ENCODE measurements at regions not wholly inside any gene's neighbourhood (a gene's known extent, or its start where the extent isn't known, plus 50 kb on each side); places are given as distances from the start of the nearest gene placed in this dataset.

DNA sequence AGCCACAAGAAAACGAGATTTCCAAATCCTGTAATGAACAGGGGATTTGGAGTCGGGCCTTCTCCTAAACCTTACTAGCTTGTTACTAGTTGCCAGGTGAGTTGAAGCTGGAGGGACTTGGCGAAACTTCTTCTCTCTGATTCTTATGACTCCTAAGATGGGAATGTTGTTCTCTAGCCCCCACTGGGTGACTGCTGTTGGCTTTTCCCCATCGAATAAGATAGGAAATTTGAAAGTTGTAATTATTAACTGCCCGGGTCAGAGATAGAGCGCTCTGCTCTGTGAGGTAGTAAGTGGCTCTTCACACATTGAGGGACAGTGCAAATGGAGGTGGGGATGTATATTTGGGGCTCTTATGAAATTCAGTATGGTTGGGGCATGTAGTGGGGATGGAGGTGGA is 111.2 kb upstream of the MBNL2 start:
- DNase-seq: no peak

DNA sequence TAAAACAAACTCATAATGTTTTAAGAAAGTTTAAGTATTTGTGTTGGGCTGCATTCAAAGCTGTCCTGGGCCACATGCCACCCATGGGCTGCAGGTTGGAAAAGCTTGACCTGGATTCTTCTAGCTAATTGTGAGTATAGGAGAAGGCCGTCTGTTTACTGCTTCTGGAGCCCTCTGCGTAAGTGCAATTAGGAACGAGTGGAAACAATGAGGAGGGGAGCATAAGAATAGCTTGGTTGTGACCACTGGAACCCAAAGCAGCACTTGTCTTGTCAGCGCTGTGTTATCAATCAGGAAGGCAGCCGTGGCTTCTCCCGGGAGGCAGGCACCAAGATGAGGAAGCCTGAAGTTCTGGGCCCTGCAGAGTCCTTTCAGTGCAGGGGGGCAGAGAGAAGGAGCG is 110.4 kb upstream of the MBNL2 start:
- no peak for DNase-seq

DNA sequence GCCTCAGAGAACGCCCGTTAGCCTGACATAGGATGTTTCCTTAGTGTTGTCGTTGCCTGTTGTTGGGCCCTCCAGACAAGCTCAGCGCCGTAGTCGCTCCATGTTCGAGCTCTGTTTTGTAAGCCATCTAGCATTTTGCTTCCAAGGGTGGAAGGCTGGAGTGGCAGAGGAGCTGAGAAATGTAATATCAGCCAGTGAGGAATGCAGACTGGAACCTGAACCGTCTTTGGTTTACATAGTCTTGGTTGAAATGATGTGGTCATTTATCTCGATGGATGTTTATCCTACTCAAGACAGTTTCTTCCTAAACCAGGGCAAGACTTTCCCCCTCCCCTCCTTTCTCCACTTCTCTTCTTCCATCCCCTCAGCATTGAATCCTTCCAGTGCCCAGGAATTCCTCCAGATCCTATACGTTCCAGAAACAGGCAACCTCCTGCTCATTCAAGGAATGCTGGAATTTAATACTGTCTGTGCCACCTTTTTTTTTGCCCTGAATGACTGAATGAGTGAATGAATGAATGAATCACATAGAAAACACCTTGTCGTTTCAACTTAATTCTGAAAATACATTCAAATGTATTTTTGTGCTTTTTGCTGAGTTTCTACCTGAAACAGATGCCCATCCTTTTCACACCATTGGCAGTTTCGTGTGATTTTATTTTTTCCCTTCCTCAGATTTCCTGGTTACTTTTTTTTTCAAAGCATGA is 109.5 kb upstream of the MBNL2 start:
- no peak for DNase-seq

DNA sequence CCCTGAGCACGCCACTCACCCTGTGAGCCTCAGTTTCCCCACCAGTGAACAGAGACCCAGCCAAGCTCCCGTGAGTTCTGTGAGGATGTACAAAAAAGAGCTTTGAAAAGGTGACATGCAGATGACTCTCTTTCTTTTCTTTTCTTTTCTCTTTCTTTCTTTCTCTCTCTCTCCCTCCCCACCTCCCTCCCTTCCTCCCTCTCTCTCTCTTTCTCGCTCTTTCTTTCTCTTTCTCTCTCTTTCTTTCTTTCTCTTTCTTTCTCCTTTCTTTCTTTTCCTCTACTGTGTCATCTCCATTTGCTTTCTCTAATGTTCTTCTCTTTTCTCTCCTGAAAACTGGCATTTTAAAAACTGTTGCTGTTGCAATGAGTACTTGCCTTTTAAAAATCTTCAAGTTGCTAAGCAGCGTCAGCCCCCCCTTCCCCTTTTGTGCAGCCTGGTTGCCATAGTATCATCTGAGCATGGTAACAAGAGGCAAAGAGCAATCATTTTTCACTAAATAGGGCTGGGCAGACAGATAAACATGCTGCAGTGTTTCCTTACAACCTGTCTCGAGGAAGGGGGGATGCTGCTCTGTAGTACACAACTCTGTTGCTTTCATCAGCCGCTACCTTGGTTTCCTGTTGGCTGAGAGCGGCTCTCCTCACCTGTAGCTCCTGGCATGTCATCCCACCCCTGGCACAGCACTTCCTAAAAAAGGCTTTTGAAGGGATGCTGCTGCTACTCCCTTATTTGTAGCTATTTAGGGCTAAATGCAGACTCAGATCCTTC is 108.7 kb upstream of the MBNL2 start:
- peak in 26 of 56 donors; percentile 4 to 81 (median 26) for DNase-seq

DNA sequence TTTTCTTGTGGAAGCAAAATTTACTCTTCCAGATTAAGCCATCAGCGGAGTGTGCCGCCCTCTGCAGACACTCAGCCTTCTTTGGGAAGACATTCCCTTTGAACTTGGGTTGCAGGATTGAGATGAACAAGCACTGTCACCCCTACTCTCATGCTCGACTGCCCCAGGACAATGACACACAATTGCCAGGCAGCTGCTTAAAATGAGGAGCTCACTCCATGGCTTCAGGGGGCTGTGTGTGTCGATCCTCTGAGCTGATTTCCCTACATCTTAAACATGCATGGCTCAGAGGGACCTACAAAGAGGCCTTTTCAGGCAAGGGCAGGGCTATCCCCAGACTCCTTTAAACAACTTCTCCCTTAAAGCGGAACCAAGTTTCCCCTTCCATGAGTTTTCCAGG is 107.5 kb upstream of the MBNL2 start:
- DNase-seq: peak in 4 of 56 donors; percentile 19 to 47 (median 26)

DNA sequence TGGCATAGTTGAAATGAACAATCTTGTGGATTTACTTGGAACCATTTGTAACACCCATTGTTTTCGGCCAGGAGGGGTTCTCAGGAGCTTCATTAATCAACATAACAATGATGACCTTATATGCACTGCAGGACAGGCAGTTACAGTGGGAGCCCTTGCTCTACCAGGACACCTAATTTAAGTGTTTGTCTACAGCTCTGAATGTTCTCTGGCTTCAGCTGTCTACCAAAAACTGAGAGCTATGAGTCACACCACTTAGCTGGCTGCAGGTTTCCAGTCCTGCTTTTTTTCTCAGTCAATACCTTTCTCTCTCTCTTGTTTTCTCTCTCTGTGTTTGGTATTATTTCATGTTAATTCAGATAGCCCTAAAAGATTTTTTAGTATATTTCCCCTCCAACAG is 105.4 kb upstream of the MBNL2 start:
- DNase-seq: peak in 1 of 56 donors; percentile 10

DNA sequence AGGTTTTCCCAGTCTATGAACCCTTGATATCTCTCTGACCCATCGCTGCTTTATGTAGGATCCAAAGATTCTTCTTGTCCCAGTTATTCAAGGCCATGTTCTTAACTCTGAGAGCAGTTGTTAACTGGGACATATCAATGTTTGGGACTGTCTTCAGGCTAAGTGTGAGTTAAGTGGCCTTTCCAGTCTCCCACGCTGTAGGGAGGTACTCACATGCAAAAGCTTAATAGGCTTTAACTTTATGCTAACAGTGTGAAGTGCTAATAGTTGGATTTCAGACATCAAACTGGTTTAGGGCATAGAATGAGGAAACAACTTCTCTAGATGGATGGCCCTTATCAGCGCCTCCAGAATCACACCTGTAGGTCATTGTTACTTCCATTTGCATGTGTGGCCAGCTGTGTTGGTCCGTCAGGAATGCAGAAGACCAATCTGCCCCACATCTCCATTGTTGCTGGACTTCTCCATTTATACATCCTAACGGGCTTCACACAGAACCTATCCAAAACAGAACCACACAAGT is 104.7 kb upstream of the MBNL2 start:
- DNase-seq: no peak

DNA sequence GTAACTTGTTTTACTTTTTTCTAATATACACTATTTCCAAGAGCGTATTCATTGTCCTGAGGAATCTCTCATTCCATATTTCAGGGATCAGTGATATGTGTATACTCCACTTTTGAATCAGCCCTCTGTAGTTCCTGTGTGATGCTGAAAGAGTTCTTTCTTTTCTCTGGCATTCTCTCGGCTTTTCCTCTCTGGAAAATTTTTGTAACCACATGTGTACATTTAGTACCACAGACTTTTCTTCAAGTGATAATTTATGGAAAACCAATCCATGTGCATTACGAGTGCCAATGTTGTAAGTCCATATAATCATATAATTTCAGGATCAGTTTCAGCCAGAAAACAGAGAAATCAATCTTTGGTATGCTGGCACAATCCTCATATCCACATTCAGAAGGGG is 102.2 kb upstream of the MBNL2 start:
- no peak for DNase-seq

DNA sequence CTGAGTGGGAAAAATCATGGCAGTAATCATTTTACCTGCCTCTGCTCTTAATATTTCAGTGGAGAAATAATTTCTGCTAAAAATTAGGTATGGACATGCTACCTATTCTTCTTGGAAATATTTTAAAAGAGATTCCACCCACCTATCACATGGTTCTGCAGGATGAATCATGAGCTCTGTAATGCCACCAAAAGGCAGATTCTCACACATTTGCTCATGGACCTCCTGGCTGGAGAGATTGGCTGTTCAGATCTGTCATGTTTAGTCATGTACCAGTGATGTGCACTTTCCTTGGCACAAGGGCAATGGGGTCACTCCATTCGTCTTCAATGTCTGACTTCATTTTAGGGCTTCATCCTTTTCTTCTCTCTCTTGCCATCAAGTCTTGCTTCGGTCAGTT is 101.8 kb upstream of the MBNL2 start:
- peak in 1 of 56 donors; percentile 11 for DNase-seq

DNA sequence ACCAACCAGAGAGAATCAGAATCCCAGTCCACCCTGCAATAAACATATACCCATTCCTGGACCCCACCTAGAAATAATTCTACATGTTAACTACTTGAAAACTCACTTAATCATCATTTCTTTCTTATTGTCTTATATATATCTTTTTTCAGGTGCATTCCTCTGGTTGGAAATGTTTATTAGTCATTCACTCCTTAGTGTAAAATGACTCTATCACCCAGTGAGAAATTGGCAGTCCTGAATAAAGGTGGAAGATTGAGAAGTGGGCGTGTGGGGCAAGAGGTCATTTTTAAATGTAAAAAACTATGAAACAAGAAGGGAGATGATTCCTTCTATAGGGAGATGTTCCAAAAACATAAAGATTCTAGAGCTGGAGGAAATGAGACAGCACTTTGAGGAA is 101.2 kb upstream of the MBNL2 start:
- DNase-seq: no peak

DNA sequence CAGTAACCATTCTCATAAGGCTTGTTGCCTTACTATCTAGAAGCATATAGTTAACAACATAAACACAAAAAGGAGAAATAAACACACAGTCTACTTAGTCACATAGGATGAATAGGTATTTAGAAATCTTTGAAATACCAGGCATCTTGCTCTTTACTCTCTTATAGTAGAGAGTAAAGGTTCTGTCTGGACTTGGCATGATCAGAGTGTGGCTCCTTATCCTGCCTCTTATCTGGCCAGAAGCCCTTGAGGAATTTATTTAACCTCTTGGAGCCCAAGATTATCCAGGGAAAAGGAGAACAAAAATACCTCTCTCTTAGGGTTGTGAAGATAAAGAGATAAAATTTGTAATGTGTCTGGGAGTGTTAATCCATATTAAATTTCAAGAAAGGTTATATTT is 100.2 kb upstream of the MBNL2 start:
- no peak for DNase-seq

DNA sequence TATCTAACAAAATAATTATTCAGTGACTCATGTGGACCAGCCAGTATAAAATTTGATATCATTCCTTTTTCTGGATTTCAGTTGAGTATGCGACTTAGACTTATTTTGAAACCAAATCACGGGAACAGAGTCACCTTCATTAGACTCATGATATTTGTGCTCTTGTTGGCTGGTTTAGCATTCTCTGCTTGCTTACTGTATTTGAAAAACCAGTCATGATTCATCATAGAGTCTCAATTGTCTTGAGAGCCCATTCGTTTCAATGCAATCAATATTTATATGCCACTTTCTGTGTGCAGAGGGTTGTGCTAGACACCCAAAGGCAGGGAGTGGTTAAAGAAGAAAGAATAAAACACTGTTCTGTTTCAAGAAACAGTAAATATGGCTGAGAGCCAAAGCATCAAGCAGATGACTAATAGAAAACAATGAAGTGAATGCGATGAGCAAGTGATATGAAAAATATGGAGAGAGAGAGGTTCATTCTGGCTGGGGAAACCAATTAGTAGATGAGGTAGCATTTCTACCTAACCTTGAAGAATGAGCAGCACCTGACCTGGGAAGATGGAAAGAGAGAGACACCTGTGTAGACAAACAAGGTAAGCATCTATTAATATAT is 99.6 kb upstream of the MBNL2 start:
- no peak for DNase-seq

DNA sequence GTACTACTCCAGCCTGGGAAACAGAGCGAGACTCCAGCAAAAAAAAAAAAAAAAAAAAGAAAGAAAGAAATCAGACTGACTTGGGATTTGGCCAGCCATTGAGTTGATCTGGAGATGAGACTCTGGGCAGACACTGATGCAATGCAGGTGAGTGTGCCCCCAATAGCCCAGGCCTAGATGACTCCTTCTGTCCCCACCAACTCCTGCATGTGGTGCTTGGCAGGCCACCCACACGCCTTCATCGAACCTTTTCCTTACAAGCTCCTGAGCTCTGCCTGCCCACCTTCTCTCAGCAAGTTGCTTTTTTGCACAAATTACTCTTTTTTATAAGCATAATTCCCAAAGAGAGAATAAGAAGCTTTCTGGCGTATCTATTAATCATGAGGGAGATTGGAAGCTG is 97.9 kb upstream of the MBNL2 start:
- DNase-seq: peak in 1 of 56 donors; percentile 24

DNA sequence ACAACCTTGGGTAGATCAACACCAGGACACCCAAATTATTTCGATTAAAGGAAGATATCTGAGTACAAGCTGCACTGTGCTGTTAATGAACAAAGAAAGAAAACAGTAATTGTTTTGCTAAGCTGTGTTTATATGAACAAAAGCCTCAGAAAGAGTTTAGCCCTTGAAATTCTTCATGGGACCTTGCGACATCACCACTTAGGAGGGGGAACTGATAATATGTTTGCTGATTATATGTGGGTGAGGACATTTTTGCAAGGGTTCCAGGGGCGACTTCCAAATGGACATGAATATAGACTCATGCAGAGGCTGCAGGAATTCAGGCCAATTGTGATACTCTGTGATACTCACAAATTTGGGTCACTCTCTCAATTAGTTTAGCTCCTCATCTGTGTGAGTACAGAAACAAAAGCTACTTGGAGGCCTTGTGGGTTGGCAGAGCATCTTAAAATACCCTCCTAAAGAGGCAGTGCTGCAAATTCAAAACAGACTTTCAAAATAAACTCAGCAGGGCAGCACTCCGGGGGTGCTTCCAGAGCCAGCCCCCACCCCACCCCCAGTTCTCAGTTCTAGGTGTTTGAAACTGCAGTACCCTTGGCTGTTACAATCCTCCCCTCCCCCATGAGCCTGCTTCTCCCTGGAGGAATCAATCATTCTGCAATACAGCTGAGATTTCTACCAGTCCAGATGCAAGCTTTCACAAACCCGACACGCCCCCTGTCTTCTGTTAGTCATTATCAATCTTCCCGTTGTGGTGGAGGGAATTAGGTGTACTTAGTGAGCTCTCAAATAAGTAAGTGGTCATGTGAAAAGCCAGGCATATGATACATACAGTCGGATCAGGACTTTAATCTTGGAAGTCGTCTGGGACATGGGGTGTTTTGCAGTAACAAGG is 97.0 kb upstream of the MBNL2 start:
- DNase-seq: peak in 22 of 56 donors; percentile 11 to 57 (median 34)

DNA sequence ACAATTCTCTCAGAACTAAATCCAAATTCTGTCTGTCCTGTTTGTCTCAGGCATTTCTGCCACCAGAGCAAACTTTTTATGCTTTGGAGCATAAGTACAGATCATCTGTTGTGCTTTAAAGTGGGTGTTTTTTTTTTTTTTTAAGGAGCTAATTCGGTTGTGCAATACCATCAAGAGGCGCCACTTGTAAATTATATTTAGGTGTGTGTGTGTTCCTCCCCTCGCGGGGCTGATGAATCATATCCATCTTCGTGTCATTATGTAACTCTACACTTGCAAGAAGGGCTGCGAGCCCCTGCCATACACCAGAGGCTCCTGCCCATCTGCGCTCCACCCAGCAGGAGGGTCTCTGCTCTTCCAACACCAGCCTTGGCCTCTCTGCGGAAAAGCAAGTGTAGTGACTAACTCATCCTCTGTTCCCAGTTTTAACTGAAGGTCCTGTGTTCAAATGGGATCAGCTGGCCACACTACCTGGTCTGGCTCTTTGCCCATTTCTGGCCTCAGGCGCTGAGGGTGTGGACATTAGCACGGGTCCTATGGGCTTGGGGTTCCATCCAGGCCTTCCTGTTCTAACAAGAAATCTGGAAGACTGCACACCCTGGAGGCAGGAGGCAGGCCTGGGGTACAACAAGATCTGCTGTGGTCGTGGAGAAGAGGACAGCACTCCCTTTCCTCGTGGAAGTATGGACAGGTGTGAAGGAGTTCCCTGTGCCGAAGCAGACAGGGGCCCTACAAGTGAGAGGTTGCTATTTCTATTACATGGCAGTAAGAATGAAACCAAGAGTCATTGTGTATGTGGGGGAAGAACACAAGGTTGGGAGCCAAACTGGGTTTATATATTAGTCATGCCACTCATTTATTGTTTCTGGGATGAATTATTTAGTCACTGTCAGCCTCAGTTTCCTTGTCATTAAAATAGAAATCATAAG is 96.1 kb upstream of the MBNL2 start:
- DNase-seq: peak in 16 of 56 donors; percentile 3 to 57 (median 15)

DNA sequence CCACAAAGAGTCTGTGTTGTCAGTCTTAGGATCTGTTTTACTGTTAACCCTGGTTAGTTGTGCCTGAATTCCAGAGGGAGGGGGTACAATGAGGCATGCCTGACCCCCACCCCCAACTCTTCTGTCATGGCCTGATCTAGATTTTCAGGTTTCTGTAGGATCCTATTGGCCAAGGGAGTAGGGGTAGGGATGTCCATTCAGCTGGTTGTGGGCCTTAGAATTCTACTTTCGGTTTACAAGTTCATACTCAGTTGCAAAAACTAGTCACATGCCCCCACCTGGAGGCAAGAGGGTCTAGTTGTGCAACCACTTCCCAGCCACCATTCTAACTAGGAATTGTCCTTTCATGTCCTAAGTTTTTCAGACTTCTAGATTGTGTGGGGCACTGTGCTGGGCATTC is 94.3 kb upstream of the MBNL2 start:
- DNase-seq: no peak

DNA sequence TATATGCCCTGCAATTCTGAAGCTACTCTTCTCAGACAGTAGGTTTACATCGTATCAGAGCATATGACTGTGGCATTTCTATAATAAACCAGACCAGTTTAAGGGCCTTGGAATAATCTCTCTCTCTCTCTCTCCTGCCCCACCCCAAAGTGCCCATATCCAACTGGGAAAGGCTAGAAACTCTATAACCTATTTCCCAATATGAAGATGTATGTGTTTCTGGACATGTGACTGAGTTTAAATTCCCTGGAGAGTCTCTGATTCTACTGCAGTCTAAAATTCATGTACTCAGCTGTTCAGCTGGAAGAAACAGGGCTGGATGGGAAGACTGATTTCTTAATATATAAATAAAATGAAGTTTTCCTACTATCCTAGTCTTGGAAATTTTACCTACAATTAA is 91.9 kb upstream of the MBNL2 start:
- no peak for DNase-seq

DNA sequence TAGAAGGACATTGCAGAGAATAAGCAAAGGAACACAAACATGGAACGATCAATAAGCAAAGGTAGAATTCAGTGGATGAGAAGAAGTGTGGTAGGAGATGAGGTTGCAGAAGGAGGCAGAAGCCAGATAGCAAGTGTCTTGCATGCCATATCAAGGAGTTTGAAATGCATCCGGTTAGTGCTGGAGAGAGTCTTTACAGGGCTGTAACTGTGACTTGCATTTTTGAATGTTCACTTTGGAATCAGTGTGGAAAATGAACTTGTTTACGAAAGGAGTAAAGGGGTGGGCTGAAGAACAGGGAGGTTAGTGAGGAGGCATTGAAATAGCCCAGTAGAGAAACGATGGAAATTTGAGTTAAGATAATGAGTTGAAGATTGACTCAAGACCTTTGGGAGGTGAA is 90.7 kb upstream of the MBNL2 start:
- no peak for DNase-seq

DNA sequence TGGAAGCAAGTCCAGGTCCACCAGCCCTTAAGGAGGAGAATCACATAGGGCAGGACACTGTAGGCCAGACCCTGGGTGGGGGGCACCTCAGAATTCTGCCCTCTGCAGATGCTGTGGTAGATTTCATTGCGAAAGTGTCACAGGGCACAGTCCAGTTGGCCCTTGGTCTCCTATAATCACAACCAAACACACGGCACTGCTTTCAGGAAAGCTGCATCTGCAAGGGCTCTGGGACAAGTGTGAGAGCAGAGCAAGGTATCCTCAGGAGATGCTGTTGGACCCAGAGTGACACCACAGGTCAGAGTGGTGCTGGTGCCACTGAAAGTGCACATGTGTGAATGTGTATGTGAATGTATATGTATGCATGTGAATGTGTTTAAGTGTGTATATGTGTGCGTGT is 88.6 kb upstream of the MBNL2 start:
- no peak for DNase-seq

DNA sequence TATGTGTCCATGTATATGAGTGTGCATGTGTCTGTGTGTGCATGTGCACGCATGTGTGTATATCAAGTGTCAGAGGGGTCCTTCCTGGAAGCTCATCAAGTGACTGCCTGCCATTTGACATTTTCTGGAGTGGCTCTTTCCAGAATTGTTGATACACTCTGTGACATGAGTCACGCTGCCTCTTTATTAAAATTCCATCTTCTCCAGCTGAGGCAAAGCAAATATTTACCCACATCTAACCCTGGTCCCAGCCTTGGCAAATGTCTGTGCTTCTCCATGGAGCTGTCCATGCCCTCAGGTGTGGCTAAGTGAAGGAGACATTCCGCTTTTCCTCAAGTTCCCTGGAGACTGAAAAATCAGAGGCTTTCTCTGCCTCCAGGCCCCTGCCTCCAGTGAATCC is 88.2 kb upstream of the MBNL2 start:
- no peak for DNase-seq

Measured in amygdala (tissue), 56 donors.